Esophagus squamous epithelium (tissue), 4 donors: ENCODE measurements at regions not wholly inside any gene's neighbourhood (a gene's known extent, or its start where the extent isn't known, plus 50 kb on each side); places are given as distances from the start of the nearest gene placed in this dataset.

Source experiments
- CTCF ChIP-seq, 6 experiments: fragments of 450-650 bp in 4 of 6; fragments of 200-600 bp in 2 of 6; sonication (generic) in 2 of 6; IDR thresholded peaks; one replicate each; pipeline ENCODE4 v1.5.1; 2016 to 2019; ENCODE audit warnings: antibody characterized with exemption in 6 of 6, mild to moderate bottlenecking in 4 of 6, moderate library complexity in 4 of 6
- POLR2A ChIP-seq, 4 donors: fragments of 450-650 bp; IDR thresholded peaks; one replicate each; pipeline ENCODE4 v1.6.1; 2017; ENCODE audit warnings: antibody characterized with exemption in 4 of 4, mild to moderate bottlenecking in 4 of 4, moderate library complexity in 3 of 4

DNA sequence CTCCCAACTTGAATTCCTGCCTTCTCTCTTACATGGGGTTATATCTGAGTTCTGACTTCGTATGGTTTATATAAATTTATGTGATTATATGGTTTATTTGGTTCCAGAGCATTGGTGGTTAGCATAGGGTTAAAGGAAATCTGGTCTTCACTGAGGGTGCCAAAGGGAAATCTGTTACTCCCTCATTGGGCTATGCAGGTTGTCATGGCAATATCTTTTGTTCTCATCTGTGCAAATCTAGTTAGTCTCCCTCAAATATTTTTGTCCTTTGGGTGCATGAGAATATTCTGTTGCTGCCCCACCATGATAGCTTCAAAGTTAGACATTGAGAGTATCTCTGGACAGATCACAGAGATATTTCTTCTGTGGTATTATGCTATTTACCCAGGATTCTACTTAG lies 71.8 kb upstream of the OTUD4 start:
- TF ChIP-seq CTCF (IDR thresholded peaks at IDR 0.05) (no peak), POLR2A (IDR thresholded peaks at IDR 0.05) (no peak)
